Memory B cell (primary cell): ENCODE measurements at regions not wholly inside any gene's neighbourhood (a gene's known extent, or its start where the extent isn't known, plus 50 kb on each side); places are given as distances from the start of the nearest gene placed in this dataset.

Source experiments
- ATAC-seq: fragments of 150-1000 bp; cut with Tn5 transposase; 2 replicates; pipeline ENCODE4 v1.10.0; 2021; ENCODE audit warnings: low read depth, mild to moderate bottlenecking, moderate library complexity
- DNase-seq, 2 donors: peaks; one replicate each; pipeline ENCODE4 v3.0.0; 2022; ENCODE audit warnings: low spot score in 2 of 2
- H3K27ac Mint-ChIP-seq: one replicate; pipeline ENCODE4 v1.8.0; 2022; ENCODE audit warnings: mild to moderate bottlenecking, moderate library complexity, mixed read lengths
- H3K27me3 Mint-ChIP-seq: one replicate; pipeline ENCODE4 v1.8.0; 2022; ENCODE audit warnings: mixed read lengths
- H3K36me3 Mint-ChIP-seq: one replicate; pipeline ENCODE4 v1.8.0; 2022; ENCODE audit warnings: mild to moderate bottlenecking, mixed read lengths
- H3K4me1 Mint-ChIP-seq: one replicate; pipeline ENCODE4 v1.8.0; 2022; ENCODE audit warnings: mixed read lengths
- H3K4me3 Mint-ChIP-seq: one replicate; pipeline ENCODE4 v1.8.0; 2022; ENCODE audit warnings: mild to moderate bottlenecking, moderate library complexity, mixed read lengths
- H3K9me3 Mint-ChIP-seq: one replicate; pipeline ENCODE4 v1.8.0; 2022; ENCODE audit warnings: mixed read lengths

- H3K36me3 Mint-ChIP-seq, result no peaks in the 10 kb centered on the region
- no peak overlapping the region for H3K27ac Mint-ChIP-seq
- peaks cover 11% of the 10 kb centered on the region for H3K4me1 Mint-ChIP-seq
- no peak for DNase-seq
- no peak overlapping the region for H3K4me3 Mint-ChIP-seq
- no peaks in the 10 kb centered on the region for H3K27me3 Mint-ChIP-seq
- H3K9me3 Mint-ChIP-seq, result no peaks in the 10 kb centered on the region
- ATAC-seq, result no peak
These were observed 62.3 kb downstream of the UCHL1 start for GRCh38 chr4:41318839-41319530.

DNA sequence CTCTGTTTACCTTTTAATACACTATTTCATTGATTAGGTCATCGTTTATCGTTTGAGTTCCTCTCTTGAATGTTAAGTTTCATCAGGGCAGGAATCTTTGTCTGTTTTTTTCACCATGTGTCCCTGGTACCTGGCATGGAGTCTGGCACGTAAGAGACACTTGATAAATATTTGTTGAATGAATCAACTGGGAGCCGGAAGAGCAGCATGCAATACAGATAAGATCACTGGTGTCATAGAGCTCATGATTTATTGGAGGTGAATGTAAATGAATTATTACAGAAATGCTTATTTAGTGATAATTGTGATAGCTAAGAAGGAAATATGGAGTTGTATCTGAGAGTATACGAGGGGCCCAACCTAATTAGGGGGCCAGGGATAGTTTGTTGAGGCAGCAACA lies 62.8 kb downstream of the UCHL1 start:
- H3K4me3 Mint-ChIP-seq, result no peak overlapping the region
- peaks cover 11% of the 10 kb centered on the region for H3K4me1 Mint-ChIP-seq
- no peaks in the 10 kb centered on the region for H3K9me3 Mint-ChIP-seq
- no peak for DNase-seq
- H3K27me3 Mint-ChIP-seq, result no peaks in the 10 kb centered on the region
- ATAC-seq, result no peak
- H3K27ac Mint-ChIP-seq, result no peak overlapping the region
- H3K36me3 Mint-ChIP-seq, result no peaks in the 10 kb centered on the region

GRCh38 chr4:41320278-41320677 lies 63.5 kb downstream of the UCHL1 start:
- ATAC-seq (no peak), DNase-seq (no peak)
- no peak overlapping the region for H3K4me3 Mint-ChIP-seq
- no peaks in the 10 kb centered on the region for H3K9me3 Mint-ChIP-seq
- no peaks in the 10 kb centered on the region for H3K27me3 Mint-ChIP-seq
- no peak overlapping the region for H3K27ac Mint-ChIP-seq
- peaks cover 11% of the 10 kb centered on the region for H3K4me1 Mint-ChIP-seq
- no peaks in the 10 kb centered on the region for H3K36me3 Mint-ChIP-seq

DNA sequence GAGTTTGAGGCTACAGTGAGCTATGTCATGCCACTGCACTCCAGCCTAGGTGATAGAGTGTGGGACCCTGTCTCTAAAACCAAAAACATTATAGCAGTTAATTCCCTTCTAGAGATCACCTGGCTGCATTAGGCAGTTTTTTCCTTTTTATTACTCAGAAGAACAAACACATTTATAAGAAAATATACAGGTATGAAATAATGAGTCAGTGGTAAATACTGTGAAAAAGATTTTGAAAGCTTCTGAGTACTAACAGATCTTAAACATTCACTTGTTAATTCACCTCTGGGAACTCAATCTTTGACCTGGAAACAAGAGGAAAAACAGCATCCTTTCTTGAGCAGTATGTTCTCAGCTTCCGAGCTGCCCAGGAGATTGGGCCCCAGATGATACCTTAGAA lies 64.1 kb downstream of the UCHL1 start:
- DNase-seq (no peak), ATAC-seq (no peak)
- H3K4me3 Mint-ChIP-seq, result no peak overlapping the region
- H3K27ac Mint-ChIP-seq, result no peak overlapping the region
- H3K9me3 Mint-ChIP-seq, result no peaks in the 10 kb centered on the region
- H3K27me3 Mint-ChIP-seq, result no peaks in the 10 kb centered on the region
- peaks cover 11% of the 10 kb centered on the region for H3K4me1 Mint-ChIP-seq
- H3K36me3 Mint-ChIP-seq, result no peaks in the 10 kb centered on the region

GRCh38 chr4:41321216-41321945 lies 64.7 kb downstream of the UCHL1 start:
- Mint-ChIP-seq H3K4me1 (peaks cover 11% of the 10 kb centered on the region), H3K4me3 (no peak overlapping the region), H3K9me3 (no peaks in the 10 kb centered on the region), H3K27ac (no peak overlapping the region), H3K27me3 (no peaks in the 10 kb centered on the region), H3K36me3 (no peaks in the 10 kb centered on the region)
- ATAC-seq (no peak), DNase-seq (no peak)

DNA sequence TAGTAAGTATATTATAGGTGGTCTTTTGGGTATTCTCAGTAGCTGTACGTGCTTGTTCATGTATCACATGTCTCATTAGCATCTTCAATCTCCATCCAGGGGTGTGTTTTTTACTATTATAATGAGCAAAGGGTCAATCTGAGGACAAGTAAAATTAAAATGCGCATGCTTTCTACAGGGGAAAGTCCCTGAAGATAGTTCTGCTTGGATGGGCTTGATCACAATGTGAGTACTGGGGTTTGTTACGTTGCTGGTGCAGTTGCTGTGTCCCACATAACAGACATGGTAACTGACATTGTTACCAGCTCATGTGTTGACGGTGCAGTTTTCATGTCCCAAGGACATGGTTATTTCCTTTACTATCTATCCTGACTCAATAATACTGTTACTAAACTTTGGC lies 65.9 kb downstream of the UCHL1 start:
- Mint-ChIP-seq H3K4me3 (no peak overlapping the region), H3K4me1 (peaks cover 11% of the 10 kb centered on the region), H3K9me3 (no peaks in the 10 kb centered on the region), H3K27me3 (no peaks in the 10 kb centered on the region), H3K27ac (no peak overlapping the region), H3K36me3 (no peaks in the 10 kb centered on the region)
- peak; percentile 66 for ATAC-seq
- no peak for DNase-seq

DNA sequence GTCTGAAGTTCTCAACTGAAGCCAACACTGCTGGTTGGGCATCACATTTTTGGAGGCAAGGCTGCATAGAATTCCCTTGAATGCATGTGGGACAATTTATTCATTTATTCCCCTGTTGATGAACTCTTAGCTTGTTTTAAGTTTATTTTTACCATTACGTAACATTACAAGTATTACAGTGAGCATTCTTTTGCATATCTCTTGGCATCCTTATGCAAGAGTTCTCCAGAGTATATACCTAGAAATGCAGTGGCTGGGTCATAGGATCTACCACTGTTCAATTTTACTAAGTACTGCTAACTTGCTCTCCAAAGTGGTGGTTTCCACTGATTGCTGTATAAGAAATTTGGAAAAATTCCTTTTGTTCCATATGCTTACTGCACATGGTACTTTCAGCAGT lies 66.5 kb downstream of the UCHL1 start:
- Mint-ChIP-seq H3K36me3 (no peaks in the 10 kb centered on the region), H3K4me1 (peaks cover 11% of the 10 kb centered on the region), H3K27me3 (no peaks in the 10 kb centered on the region), H3K4me3 (no peak overlapping the region), H3K27ac (no peak overlapping the region), H3K9me3 (no peaks in the 10 kb centered on the region)
- no peak for DNase-seq
- ATAC-seq, result no peak

DNA sequence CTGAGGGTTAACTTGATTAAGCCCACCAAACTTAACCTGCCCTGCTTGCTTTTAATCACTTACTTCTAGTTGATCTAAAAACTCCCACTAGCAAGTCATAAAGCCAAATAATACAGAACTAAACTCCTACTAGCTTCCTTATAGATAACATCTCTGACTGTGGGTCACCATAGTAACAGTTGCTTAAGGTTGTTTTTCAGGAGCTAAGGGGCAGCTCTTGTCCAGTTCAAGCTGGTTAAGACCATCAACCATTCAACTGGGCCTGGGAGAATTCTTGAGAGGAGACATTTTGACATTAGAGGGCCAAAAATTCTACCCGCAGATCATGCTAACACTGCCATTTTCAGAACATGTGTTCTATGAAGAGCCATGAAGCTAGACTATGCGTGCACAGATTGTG lies 67.0 kb downstream of the UCHL1 start:
- H3K36me3 Mint-ChIP-seq, result no peaks in the 10 kb centered on the region
- H3K27ac Mint-ChIP-seq, result no peak overlapping the region
- H3K27me3 Mint-ChIP-seq, result no peaks in the 10 kb centered on the region
- ATAC-seq (no peak), DNase-seq (no peak)
- no peak overlapping the region for H3K4me3 Mint-ChIP-seq
- no peaks in the 10 kb centered on the region for H3K9me3 Mint-ChIP-seq
- H3K4me1 Mint-ChIP-seq, result peaks cover 11% of the 10 kb centered on the region

DNA sequence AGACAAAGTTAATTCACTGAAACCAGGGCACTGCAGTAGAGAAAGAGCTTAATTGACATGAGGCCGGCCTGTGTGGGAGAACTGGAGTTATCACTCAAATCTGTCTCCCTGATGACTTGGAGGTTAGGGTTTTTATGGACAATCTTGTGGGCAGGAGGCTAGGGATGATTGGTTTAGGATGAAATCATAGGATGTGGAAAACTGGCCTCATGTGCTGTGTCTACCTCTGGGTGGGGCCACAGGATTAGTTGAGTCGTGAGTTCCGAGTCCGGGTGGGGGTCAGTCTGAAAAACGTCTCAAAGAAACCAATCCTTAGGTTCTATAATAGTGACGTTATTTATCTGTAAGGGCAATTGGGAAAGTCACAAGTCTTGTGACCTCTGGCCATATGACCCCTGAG lies 68.1 kb downstream of the UCHL1 start:
- Mint-ChIP-seq H3K4me1 (peaks cover 11% of the 10 kb centered on the region), H3K36me3 (no peaks in the 10 kb centered on the region), H3K9me3 (no peaks in the 10 kb centered on the region), H3K27ac (no peak overlapping the region), H3K27me3 (no peaks in the 10 kb centered on the region), H3K4me3 (no peak overlapping the region)
- ATAC-seq, result no peak
- no peak for DNase-seq

- H3K4me3 Mint-ChIP-seq, result no peak overlapping the region
- no peak overlapping the region for H3K27ac Mint-ChIP-seq
- H3K36me3 Mint-ChIP-seq, result no peaks in the 10 kb centered on the region
- no peaks in the 10 kb centered on the region for H3K9me3 Mint-ChIP-seq
- no peaks in the 10 kb centered on the region for H3K27me3 Mint-ChIP-seq
- H3K4me1 Mint-ChIP-seq, result peaks cover 11% of the 10 kb centered on the region
- no peak for ATAC-seq
- no peak for DNase-seq
These were observed 69.2 kb downstream of the UCHL1 start for GRCh38 chr4:41325901-41326300.

DNA sequence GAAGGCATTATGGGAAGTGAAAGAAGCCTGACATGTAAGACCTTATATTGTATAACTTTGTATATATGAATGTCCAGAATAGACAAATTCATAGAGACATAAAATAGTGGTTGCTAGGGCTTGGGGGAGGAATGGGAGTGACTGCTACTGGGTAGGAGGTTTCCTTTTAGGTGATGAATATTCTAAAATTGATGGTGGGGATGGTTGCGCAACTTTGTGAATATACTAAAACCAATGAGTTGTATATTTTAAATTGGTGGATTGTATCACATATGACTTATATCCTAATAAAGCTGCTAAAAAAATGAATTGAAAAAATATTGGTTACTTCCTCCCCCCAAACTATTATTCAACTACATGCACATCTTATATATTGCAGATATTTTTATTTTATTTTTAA lies 70.0 kb downstream of the UCHL1 start:
- DNase-seq (no peak), ATAC-seq (no peak)
- Mint-ChIP-seq H3K4me3 (no peak overlapping the region), H3K9me3 (no peaks in the 10 kb centered on the region), H3K4me1 (peaks cover 9% of the 10 kb centered on the region), H3K36me3 (no peaks in the 10 kb centered on the region), H3K27me3 (no peaks in the 10 kb centered on the region), H3K27ac (no peak overlapping the region)

GRCh38 chr4:41327770-41328169 lies 71.0 kb downstream of the UCHL1 start:
- Mint-ChIP-seq H3K4me1 (no peaks in the 10 kb centered on the region), H3K36me3 (no peaks in the 10 kb centered on the region), H3K9me3 (no peaks in the 10 kb centered on the region), H3K27ac (no peak overlapping the region), H3K27me3 (no peaks in the 10 kb centered on the region), H3K4me3 (no peak overlapping the region)
- ATAC-seq, result no peak
- no peak for DNase-seq

- Mint-ChIP-seq H3K4me1 (no peaks in the 10 kb centered on the region), H3K27me3 (peaks cover 2% of the 10 kb centered on the region), H3K9me3 (no peaks in the 10 kb centered on the region), H3K27ac (no peak overlapping the region), H3K36me3 (no peaks in the 10 kb centered on the region), H3K4me3 (no peak overlapping the region)
- DNase-seq (no peak), ATAC-seq (no peak)
These were observed 72.6 kb downstream of the UCHL1 start for GRCh38 chr4:41329361-41329760.

GRCh38 chr4:41331224-41331623 lies 74.5 kb downstream of the UCHL1 start:
- Mint-ChIP-seq H3K9me3 (no peaks in the 10 kb centered on the region), H3K4me3 (no peak overlapping the region), H3K27me3 (peaks cover 2% of the 10 kb centered on the region), H3K27ac (no peak overlapping the region), H3K36me3 (no peaks in the 10 kb centered on the region), H3K4me1 (no peaks in the 10 kb centered on the region)
- ATAC-seq (no peak), DNase-seq (no peak)

- Mint-ChIP-seq H3K4me1 (no peaks in the 10 kb centered on the region), H3K9me3 (no peaks in the 10 kb centered on the region), H3K27ac (no peak overlapping the region), H3K4me3 (no peak overlapping the region), H3K27me3 (peaks cover 2% of the 10 kb centered on the region), H3K36me3 (no peaks in the 10 kb centered on the region)
- DNase-seq, result no peak
- no peak for ATAC-seq
These were observed 75.9 kb downstream of the UCHL1 start for GRCh38 chr4:41332510-41333054.
